HFF-Myc (cell line): ENCODE measurements at regions not wholly inside any gene's neighbourhood (a gene's known extent, or its start where the extent isn't known, plus 50 kb on each side); places are given as distances from the start of the nearest gene placed in this dataset.

Experiments
- DNase-seq: peaks from one replicate; pipeline ENCODE4 v3.0.0-alpha.2; 2011; ENCODE audit warnings: low read depth; ENCODE audit errors: extremely low read depth
- H3K4me3 ChIP-seq: replicated peaks from 2 replicates; pipeline ENCODE4 v1.5.1; 2011; ENCODE audit warnings: low read depth, mild to moderate bottlenecking, control low read depth, low read length
- CTCF ChIP-seq: IDR thresholded peaks from 2 replicates; pipeline ENCODE4 v1.5.1; 2012; ENCODE audit warnings: mild to moderate bottlenecking, low read depth, low read length, control low read depth; ENCODE audit errors: missing control alignments

GRCh38 chr1:223031733-223032601 lies 111.1 kb downstream of the TLR5 start:
- no peak for DNase-seq
- no peak overlapping the region for H3K4me3 ChIP-seq
- no peak for TF ChIP-seq CTCF

GRCh38 chr1:223033658-223034057 lies 109.4 kb downstream of the TLR5 start:
- TF ChIP-seq CTCF, result no peak
- DNase-seq, result no peak
- H3K4me3 ChIP-seq, result no peak overlapping the region

GRCh38 chr1:223034270-223034798 lies 108.7 kb downstream of the TLR5 start:
- no peak overlapping the region for H3K4me3 ChIP-seq
- no peak for DNase-seq

GRCh38 chr1:223035724-223036478 lies 107.1 kb downstream of the TLR5 start:
- H3K4me3 ChIP-seq, result no peak overlapping the region
- no peak for DNase-seq
- TF ChIP-seq CTCF, result no peak

More at GRCh38 chr1:223034270-223034798, 108.7 kb downstream of the TLR5 start:
- TF ChIP-seq CTCF, result no peak

GRCh38 chr1:223036479-223036845 lies 106.6 kb downstream of the TLR5 start:
- no peak for DNase-seq
- no peak for TF ChIP-seq CTCF
- no peak overlapping the region for H3K4me3 ChIP-seq

- H3K4me3 ChIP-seq, result no peak overlapping the region
- no peak for DNase-seq
- no peak for TF ChIP-seq CTCF
These were observed 105.2 kb downstream of the TLR5 start for GRCh38 chr1:223037845-223038244.
